Nephron progenitor cell (in vitro differentiated cells): ENCODE measurements at regions not wholly inside any gene's neighbourhood (a gene's known extent, or its start where the extent isn't known, plus 50 kb on each side); places are given as distances from the start of the nearest gene placed in this dataset.

Experiments used
- DNase-seq: peaks from one replicate; pipeline ENCODE4 v3.0.0; 2021
- H3K27ac Mint-ChIP-seq: 2 replicates; pipeline ENCODE4 v1.8.0; 2021; ENCODE audit warnings: mild to moderate bottlenecking, moderate library complexity, mixed read lengths
- H3K27me3 Mint-ChIP-seq: 2 replicates; pipeline ENCODE4 v1.8.0; 2021; ENCODE audit warnings: mild to moderate bottlenecking, low read depth, mixed read lengths; ENCODE audit not compliant: poor library complexity
- H3K36me3 Mint-ChIP-seq: 2 replicates; pipeline ENCODE4 v1.8.0; 2021; ENCODE audit warnings: low read depth, mixed read lengths
- H3K4me1 Mint-ChIP-seq: 2 replicates; pipeline ENCODE4 v1.8.0; 2021; ENCODE audit warnings: mixed read lengths
- H3K4me3 Mint-ChIP-seq: 2 replicates; pipeline ENCODE4 v1.8.0; 2021; ENCODE audit warnings: mild to moderate bottlenecking, moderate library complexity, mixed read lengths
- H3K9me3 Mint-ChIP-seq: 2 replicates; pipeline ENCODE4 v1.8.0; 2021; ENCODE audit warnings: mild to moderate bottlenecking, moderate library complexity, mixed read lengths
- TF ChIP-seq, protein P1 (sequence below): fragments of 200-600 bp; sonication (generic); IDR thresholded peaks from 2 replicates; pipeline ENCODE4 v1.5.0; 2021; ENCODE audit warnings: antibody characterized with exemption

DNA sequence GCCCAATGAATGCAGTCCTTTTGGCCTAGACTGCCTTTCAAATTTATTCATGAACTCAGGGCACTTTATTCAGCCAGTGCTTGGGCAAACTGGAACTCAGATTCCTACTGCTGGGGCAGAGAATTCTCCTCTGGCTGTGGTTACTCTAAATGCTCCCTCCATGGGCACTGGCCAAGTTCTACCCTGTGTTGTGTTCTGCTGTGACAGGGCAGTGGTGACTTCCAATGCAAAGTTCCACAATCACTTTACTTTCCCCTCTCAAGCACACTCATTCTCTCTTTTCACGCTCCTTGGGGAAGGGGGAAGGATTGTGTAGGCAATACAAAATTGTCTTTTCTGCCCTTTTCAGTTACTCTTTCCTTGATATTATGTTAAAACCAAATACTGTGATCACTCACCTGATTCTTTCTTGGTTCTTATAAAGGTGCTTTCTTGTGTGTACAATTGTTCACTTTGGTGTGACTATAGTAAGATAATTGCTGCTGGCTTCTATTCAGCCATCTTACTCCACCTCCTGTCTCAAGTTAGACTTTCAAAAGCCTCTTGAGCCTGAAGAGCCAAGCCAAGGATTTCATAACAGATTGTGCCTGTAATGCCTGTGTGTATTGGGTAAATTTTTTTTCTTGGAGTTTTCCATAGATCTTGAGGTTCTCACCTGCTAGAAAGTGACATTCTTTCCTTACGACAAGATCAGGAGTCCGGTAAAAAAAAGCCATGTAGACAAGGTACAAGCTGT lies 1078.6 kb downstream of the FAM133A start:
- Mint-ChIP-seq H3K4me1 (no peaks in the 10 kb centered on the region), H3K9me3 (no peaks in the 10 kb centered on the region), H3K27ac (no peak overlapping the region), H3K27me3 (no peaks in the 10 kb centered on the region), H3K4me3 (no peak overlapping the region), H3K36me3 (no peaks in the 10 kb centered on the region)
- TF ChIP-seq, protein P1, sequence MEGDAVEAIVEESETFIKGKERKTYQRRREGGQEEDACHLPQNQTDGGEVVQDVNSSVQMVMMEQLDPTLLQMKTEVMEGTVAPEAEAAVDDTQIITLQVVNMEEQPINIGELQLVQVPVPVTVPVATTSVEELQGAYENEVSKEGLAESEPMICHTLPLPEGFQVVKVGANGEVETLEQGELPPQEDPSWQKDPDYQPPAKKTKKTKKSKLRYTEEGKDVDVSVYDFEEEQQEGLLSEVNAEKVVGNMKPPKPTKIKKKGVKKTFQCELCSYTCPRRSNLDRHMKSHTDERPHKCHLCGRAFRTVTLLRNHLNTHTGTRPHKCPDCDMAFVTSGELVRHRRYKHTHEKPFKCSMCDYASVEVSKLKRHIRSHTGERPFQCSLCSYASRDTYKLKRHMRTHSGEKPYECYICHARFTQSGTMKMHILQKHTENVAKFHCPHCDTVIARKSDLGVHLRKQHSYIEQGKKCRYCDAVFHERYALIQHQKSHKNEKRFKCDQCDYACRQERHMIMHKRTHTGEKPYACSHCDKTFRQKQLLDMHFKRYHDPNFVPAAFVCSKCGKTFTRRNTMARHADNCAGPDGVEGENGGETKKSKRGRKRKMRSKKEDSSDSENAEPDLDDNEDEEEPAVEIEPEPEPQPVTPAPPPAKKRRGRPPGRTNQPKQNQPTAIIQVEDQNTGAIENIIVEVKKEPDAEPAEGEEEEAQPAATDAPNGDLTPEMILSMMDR = no peak
- DNase-seq = no peak

DNA sequence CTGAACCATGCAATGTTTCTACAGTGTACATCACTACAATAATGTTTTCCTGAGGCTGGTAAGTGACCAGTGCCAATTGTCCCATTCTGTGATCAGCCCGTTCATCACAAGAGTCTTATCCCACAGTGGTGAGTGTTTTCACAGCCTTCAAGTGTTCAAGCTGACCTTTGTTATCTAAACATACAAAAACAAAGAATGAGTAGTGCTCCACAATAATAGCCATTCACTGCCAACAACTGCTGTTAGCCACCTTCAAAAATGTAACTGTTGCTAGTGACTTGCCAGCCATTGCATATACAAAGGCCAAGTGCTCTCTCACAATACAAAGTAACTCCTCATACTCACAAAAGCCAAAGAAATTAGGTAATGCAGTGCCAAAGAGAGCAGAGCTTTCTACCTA lies 1084.1 kb downstream of the FAM133A start:
- Mint-ChIP-seq H3K4me3 (no peak overlapping the region), H3K27me3 (no peaks in the 10 kb centered on the region), H3K36me3 (no peaks in the 10 kb centered on the region), H3K4me1 (no peaks in the 10 kb centered on the region), H3K9me3 (no peaks in the 10 kb centered on the region), H3K27ac (no peak overlapping the region)
- TF ChIP-seq, protein P1 = no peak
- DNase-seq = no peak

DNA sequence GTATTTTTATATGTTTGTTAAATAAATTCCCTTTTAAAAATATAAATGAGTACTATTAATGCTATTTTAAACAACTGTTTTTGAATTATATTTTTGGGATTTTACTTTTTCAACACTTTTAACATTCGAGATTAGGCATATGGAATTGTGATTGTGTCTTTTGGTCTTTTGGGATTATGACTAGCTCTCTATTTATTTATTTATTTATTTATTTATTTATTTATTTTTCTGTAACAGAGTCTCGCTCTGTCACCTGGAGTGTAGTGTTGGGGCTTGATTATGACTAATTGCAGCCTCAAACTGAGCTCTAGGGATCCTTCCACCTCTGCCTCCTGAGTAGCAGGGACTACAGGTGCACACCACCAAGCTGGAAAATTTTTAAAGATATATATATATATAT lies 1101.6 kb downstream of the FAM133A start:
- no peak overlapping the region for H3K4me3 Mint-ChIP-seq
- H3K27me3 Mint-ChIP-seq = peaks cover 4% of the 10 kb centered on the region
- TF ChIP-seq, protein P1 = no peak
- H3K36me3 Mint-ChIP-seq = no peaks in the 10 kb centered on the region
- H3K27ac Mint-ChIP-seq = no peak overlapping the region
- no peaks in the 10 kb centered on the region for H3K4me1 Mint-ChIP-seq
- H3K9me3 Mint-ChIP-seq = no peaks in the 10 kb centered on the region
- DNase-seq = no peak

DNA sequence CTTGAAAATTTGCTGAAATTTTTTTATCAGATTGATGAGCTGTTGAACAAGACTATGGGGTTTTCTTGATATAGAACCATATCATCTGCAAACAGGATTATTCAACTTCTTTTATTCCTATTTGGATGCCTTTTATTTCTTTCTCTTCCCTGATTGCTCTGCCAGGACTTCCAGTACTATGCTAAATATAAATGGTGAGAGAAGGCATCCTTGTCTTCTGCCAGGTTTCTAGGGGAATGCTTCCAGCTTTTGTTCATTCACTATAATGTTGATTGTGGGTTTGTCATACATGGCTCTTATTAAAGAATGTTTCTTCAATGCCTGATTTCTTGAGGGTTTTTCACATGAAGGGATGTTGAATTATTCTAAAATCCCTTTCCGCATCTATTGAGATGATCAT lies 1139.5 kb downstream of the FAM133A start:
- Mint-ChIP-seq H3K27ac (no peak overlapping the region), H3K4me1 (no peaks in the 10 kb centered on the region), H3K4me3 (no peak overlapping the region), H3K36me3 (no peaks in the 10 kb centered on the region), H3K9me3 (peaks cover 31% of the 10 kb centered on the region), H3K27me3 (no peaks in the 10 kb centered on the region)
- TF ChIP-seq, protein P1 = no peak
- no peak for DNase-seq

DNA sequence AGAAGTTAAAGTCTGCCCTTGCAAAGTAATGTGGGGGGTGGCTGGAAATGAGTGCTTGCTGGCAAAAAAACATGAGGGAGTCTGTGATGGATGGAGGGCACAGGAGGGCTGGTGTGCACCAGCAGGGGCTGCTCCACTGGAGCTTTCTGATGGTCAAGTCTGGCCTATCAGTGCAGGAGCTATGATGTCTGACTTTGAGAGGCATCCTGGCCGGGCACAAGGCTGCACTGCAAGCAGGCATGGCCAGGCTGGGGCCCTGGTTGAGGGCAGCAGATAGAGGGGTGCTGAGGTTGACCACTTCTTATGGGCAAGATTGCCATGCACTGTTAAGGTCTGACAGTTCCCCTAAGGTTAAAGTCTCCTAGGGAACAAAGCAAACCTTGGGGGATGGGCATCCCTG lies 1140.2 kb downstream of the FAM133A start:
- DNase-seq = no peak
- H3K36me3 Mint-ChIP-seq = no peaks in the 10 kb centered on the region
- peaks cover 31% of the 10 kb centered on the region for H3K9me3 Mint-ChIP-seq
- no peaks in the 10 kb centered on the region for H3K27me3 Mint-ChIP-seq
- no peak overlapping the region for H3K4me3 Mint-ChIP-seq
- H3K27ac Mint-ChIP-seq = no peak overlapping the region
- TF ChIP-seq, protein P1 = no peak
- no peaks in the 10 kb centered on the region for H3K4me1 Mint-ChIP-seq

DNA sequence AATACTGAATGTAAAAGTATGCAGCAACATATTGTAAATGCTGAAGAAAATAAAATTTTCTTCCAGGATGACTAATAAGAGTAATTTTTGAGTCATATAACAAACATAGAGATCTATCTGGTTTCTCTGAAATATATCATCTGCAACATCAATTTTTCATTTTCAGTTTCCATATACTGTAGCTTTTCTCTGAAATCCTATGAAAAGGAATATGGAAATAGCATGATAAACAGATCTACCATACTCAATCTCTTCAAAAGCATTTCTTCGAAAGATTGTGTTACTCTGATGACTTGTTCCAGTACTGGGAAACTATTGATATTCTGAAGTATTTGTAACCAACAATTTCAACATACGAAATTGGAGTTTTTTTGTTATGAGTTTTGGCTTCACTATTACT lies 1156.7 kb downstream of the FAM133A start:
- TF ChIP-seq, protein P1 = no peak
- Mint-ChIP-seq H3K27me3 (no peaks in the 10 kb centered on the region), H3K9me3 (no peaks in the 10 kb centered on the region), H3K4me1 (no peaks in the 10 kb centered on the region), H3K36me3 (no peaks in the 10 kb centered on the region), H3K4me3 (no peak overlapping the region), H3K27ac (no peak overlapping the region)
- DNase-seq = no peak
